ENCODE measurements at regions not wholly inside any gene's neighbourhood (a gene's known extent, or its start where the extent isn't known, plus 50 kb on each side); places are given as distances from the start of the nearest gene placed in this dataset.
A peak's percentile ranks its signal among the peaks of the same experiment; 100 is the strongest.

DNA sequence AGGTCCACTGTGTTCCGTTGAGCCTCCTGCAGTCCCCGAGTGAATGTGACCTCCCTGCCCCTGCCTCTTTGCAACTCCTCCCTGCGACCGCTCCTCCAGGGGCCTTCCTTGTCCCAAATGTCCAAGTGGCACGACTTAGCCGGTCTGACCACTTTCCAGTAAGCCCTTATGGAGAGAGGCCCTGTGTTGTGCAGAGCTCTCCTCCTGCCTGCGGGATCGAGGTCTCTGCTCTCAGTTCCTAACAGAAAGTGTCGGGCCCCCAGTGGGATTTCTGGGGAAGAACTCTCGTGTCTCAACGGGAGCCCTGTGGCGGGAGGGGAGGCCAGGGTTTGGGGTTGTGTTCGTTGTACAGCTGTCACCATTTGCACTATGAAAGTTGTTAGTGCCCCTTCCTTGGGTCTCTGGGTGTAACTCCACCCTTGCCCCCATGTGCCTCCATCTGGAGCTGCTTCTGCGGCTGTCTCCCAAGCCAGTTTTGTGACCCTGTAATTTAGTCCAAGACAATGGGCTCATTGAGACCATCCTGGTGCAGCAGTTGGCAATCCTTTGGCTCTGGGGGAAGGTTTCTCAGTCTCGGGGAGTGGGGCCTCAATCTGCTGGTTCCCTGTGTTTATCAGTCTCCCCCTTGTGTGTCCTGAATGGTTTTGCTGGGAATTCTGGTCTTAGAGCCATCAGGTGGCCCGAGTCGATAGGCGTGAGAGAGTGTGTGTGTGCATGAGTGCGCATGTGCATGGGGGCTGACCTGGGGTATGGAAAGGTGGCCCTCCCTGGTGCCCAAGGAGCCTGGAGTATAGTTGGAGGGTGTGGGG is 234.5 kb downstream of the SEC14L1 start:
- peaks cover 11 to 88% (median 83%) of the 10 kb centered on the region in 12 donors for H3K4me1 ChIP-seq
- intact Hi-C loops (cut with DNase I), result loop anchor here in 4 of 10 donors (10.0 kb wide), 1 partner anchor 49 kb away; no protein-coding TSS in a partner anchor

DNA sequence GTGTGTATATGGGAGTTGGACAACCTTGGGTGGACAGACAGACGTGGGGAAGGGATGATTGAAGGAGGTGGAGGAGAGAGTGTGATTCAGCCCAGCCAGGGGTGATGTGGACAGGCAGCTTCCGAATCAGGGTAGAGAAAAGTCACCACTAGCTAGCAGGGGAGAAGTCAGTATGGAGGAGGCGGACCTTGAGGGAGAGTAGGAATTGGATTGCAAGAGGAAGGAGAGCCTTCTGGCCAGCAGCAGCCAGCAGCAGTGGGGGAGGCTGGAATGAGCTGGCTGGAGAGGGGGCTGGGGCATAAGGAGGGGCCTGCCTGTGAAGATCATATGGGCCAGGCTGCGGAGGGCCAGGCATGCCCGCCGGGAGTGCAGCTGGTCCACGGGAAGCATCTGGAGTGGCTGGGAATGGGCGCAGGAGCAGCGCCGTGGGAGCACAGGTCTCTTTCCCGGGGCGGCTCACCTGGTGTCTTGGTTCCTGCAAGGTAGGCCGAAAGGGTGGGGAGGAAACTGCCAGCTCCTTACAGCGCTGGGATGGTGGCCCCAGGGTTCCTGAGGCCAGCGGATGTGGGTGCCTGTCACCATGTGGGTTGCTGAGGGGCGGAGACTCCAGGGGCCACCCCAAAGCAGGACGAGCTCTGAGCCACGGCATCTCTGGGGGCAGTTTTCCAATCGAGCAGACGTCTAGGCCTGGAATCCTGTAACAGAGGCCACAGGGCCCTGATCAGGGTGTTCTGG is 235.3 kb downstream of the SEC14L1 start:
- intact Hi-C loops (cut with DNase I), result loop anchor here in 5 of 10 donors (2.0 to 10.0 kb wide), 2 partner anchors 29 to 49 kb away; no protein-coding TSS in a partner anchor
- peaks cover 13 to 88% (median 82%) of the 10 kb centered on the region in 12 donors for H3K4me1 ChIP-seq
- 55 to 65% (median 60%) methylated on average over 19 to 20 of the region's 20 CpGs for WGBS, 4 donors

More for the DNA sequence above, 234.5 kb downstream of the SEC14L1 start:
- DNase-seq, result no peak
- Histone ChIP-seq H3K27ac (peak overlapping the region in 11 of 12 donors; percentile 92 to 99 (median 95)), H3K9me3 (no peaks in the 10 kb centered on the region), H3K4me3 (peak overlapping the region; percentile 18 to 98 (median 88)), H3K27me3 (no peaks in the 10 kb centered on the region), H3K36me3 (no peaks in the 10 kb centered on the region)
- no peak for ATAC-seq
- WGBS, 4 donors, result 47 to 58% (median 56%) methylated on average over 11 to 19 of the region's 19 CpGs
- no peak for TF ChIP-seq POLR2A (IDR thresholded peaks at IDR 0.05)
- TF ChIP-seq, protein P1, sequence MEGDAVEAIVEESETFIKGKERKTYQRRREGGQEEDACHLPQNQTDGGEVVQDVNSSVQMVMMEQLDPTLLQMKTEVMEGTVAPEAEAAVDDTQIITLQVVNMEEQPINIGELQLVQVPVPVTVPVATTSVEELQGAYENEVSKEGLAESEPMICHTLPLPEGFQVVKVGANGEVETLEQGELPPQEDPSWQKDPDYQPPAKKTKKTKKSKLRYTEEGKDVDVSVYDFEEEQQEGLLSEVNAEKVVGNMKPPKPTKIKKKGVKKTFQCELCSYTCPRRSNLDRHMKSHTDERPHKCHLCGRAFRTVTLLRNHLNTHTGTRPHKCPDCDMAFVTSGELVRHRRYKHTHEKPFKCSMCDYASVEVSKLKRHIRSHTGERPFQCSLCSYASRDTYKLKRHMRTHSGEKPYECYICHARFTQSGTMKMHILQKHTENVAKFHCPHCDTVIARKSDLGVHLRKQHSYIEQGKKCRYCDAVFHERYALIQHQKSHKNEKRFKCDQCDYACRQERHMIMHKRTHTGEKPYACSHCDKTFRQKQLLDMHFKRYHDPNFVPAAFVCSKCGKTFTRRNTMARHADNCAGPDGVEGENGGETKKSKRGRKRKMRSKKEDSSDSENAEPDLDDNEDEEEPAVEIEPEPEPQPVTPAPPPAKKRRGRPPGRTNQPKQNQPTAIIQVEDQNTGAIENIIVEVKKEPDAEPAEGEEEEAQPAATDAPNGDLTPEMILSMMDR (IDR thresholded peaks at IDR 0.05), result no peak

GRCh38 chr17:77376795-77377709 is 236.3 kb downstream of the SEC14L1 start:
- Histone ChIP-seq H3K4me3 (peak overlapping the region in 1 of 12 donors; percentile 86), H3K4me1 (peaks cover 20 to 86% (median 81%) of the 10 kb centered on the region in 12 donors), H3K9me3 (no peaks in the 10 kb centered on the region), H3K36me3 (no peaks in the 10 kb centered on the region), H3K27ac (peak overlapping the region in 11 of 12 donors; percentile 61 to 96 (median 94)), H3K27me3 (no peaks in the 10 kb centered on the region)
- TF ChIP-seq, protein P1 (IDR thresholded peaks at IDR 0.05), result no peak
- TF ChIP-seq POLR2A (IDR thresholded peaks at IDR 0.05), result no peak
- ATAC-seq (peak; percentile 3 to 17 (median 14)), DNase-seq (peak in 2 of 5 donors; percentile 63 to 70)
- 51 to 65% (median 55%) methylated on average over 28 to 31 of the region's 31 CpGs for WGBS, 4 donors
- intact Hi-C loops (cut with DNase I), result loop anchor here in 5 of 10 donors (2.0 to 10.0 kb wide), 2 partner anchors 28 to 48 kb away; no protein-coding TSS in a partner anchor

More for the DNA sequence above, 235.3 kb downstream of the SEC14L1 start:
- peak overlapping the region in 11 of 12 donors; percentile 39 to 96 (median 94) for H3K27ac ChIP-seq
- ATAC-seq, result no peak
- H3K27me3 ChIP-seq, result no peaks in the 10 kb centered on the region
- TF ChIP-seq, protein P1 (IDR thresholded peaks at IDR 0.05), result no peak
- no peak for TF ChIP-seq POLR2A (IDR thresholded peaks at IDR 0.05)
- H3K36me3 ChIP-seq, result no peaks in the 10 kb centered on the region
- no peaks in the 10 kb centered on the region for H3K9me3 ChIP-seq
- H3K4me3 ChIP-seq, result peak overlapping the region in 8 of 12 donors; percentile 14 to 96 (median 88)
- DNase-seq, result no peak
